DND-41 (cell line): ENCODE measurements at regions not wholly inside any gene's neighbourhood (a gene's known extent, or its start where the extent isn't known, plus 50 kb on each side); places are given as distances from the start of the nearest gene placed in this dataset.

Experiments
- ATAC-seq: fragments of 200-7000 bp; cut with Tn5 transposase; 3 replicates; pipeline ENCODE4 v1.9.1; 2021; ENCODE audit warnings: low read depth; ENCODE audit not compliant: insufficient read depth
- DNase-seq: peaks from one replicate; pipeline ENCODE4 v3.0.0-alpha.2; 2020
- H2AFZ ChIP-seq: 2 replicates; pipeline ENCODE4 v1.6.0; 2012; ENCODE audit warnings: low read depth, low read length
- H3K27ac ChIP-seq: 2 replicates; pipeline ENCODE4 v1.5.1; 2012; ENCODE audit warnings: low read length, inconsistent platforms
- H3K27me3 ChIP-seq: fragments of 200-600 bp; sonication (generic); 2 replicates; pipeline ENCODE4 v1.6.0; 2012; ENCODE audit warnings: low read length, mild to moderate bottlenecking, inconsistent platforms; ENCODE audit not compliant: insufficient read depth, poor library complexity
- H3K36me3 ChIP-seq: 2 replicates; pipeline ENCODE4 v1.5.1; 2012; ENCODE audit warnings: low read length, inconsistent platforms; ENCODE audit not compliant: insufficient read depth
- H3K4me1 ChIP-seq: 2 replicates; pipeline ENCODE4 v1.5.1; 2012; ENCODE audit warnings: mild to moderate bottlenecking, low read length; ENCODE audit not compliant: insufficient read depth
- H3K4me2 ChIP-seq: 2 replicates; pipeline ENCODE4 v1.6.0; 2012; ENCODE audit warnings: mild to moderate bottlenecking, moderate library complexity, low read length, inconsistent platforms; ENCODE audit not compliant: insufficient read depth
- H3K4me3 ChIP-seq, 2 experiments: fragments of 200-600 bp in 1 of 2; shearing (Covaris generic) in 1 of 2; 2 replicates each; pipeline ENCODE4 v1.5.1; 2012 to 2016; ENCODE audit warnings: inconsistent platforms in 2 of 2, low read length in 2 of 2, mild to moderate bottlenecking in 2 of 2, low read depth in 1 of 2, moderate library complexity in 1 of 2
- H3K79me2 ChIP-seq: 2 replicates; pipeline ENCODE4 v1.6.0; 2012; ENCODE audit warnings: low read length, inconsistent platforms; ENCODE audit not compliant: insufficient read depth
- H3K9ac ChIP-seq: 2 replicates; pipeline ENCODE4 v1.6.0; 2012; ENCODE audit warnings: low read depth, mild to moderate bottlenecking, inconsistent platforms, low read length, moderate library complexity
- H3K9me3 ChIP-seq: 2 replicates; pipeline ENCODE4 v1.5.1; 2012; ENCODE audit warnings: low read length, moderate library complexity, mild to moderate bottlenecking, inconsistent platforms; ENCODE audit not compliant: insufficient read depth, severe bottlenecking
- H4K20me1 ChIP-seq: 2 replicates; pipeline ENCODE4 v1.6.0; 2012; ENCODE audit warnings: low read length; ENCODE audit not compliant: insufficient read depth
- CTCF ChIP-seq: IDR thresholded peaks from 2 replicates; pipeline ENCODE4 v1.5.1; 2012; ENCODE audit warnings: borderline replicate concordance, low read length, moderate library complexity, mild to moderate bottlenecking; ENCODE audit not compliant: poor library complexity, severe bottlenecking; ENCODE audit errors: extremely low read depth
- EZH2 ChIP-seq: IDR thresholded peaks from 3 replicates; pipeline ENCODE4 v1.6.1; 2012; ENCODE audit warnings: borderline replicate concordance, low read depth, mild to moderate bottlenecking, moderate library complexity, low read length, inconsistent platforms; ENCODE audit not compliant: severe bottlenecking

DNA sequence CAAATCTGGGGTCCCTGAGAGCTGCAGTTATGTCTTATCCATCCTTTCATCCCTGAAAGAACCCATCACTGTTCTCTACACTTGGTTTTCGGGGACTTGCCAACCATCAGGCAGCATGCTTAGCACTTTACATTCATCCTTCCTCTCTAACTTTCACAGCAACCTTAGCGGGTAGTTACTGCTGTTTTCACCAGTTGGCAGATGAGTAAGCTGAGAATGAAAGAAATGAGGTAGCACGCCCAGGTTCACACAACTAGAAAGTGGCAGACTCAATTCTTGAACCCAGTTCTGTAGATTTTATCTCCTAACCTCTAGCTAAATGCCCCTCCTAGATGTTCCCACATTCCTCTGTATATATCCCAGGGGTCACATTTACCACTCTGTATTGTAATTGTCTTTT is 342.0 kb upstream of the WWC1 start:
- Histone ChIP-seq H3K9ac (no peak overlapping the region), H4K20me1 (no peaks in the 10 kb centered on the region), H3K4me3 (no peak overlapping the region), H3K79me2 (no peaks in the 10 kb centered on the region), H3K27ac (no peak overlapping the region), H2AFZ (no peak overlapping the region), H3K9me3 (no peaks in the 10 kb centered on the region), H3K4me2 (no peak overlapping the region), H3K36me3 (no peaks in the 10 kb centered on the region), H3K27me3 (no peaks in the 10 kb centered on the region), H3K4me1 (no peaks in the 10 kb centered on the region)
- TF ChIP-seq EZH2 (no peak), CTCF (no peak)
- ATAC-seq (no peak), DNase-seq (no peak)

GRCh38 chr5:167950126-167950721 is 341.2 kb upstream of the WWC1 start:
- no peaks in the 10 kb centered on the region for H3K36me3 ChIP-seq
- ATAC-seq (no peak), DNase-seq (no peak)
- H3K27ac ChIP-seq: no peak overlapping the region
- H3K79me2 ChIP-seq: no peaks in the 10 kb centered on the region
- no peak overlapping the region for H3K4me2 ChIP-seq
- no peak overlapping the region for H3K4me3 ChIP-seq
- no peaks in the 10 kb centered on the region for H4K20me1 ChIP-seq
- no peaks in the 10 kb centered on the region for H3K9me3 ChIP-seq
- H3K9ac ChIP-seq: no peak overlapping the region
- H2AFZ ChIP-seq: no peak overlapping the region
- TF ChIP-seq CTCF (no peak), EZH2 (no peak)
- H3K27me3 ChIP-seq: no peaks in the 10 kb centered on the region
- no peaks in the 10 kb centered on the region for H3K4me1 ChIP-seq

GRCh38 chr5:167951116-167951515 is 340.3 kb upstream of the WWC1 start:
- no peaks in the 10 kb centered on the region for H3K79me2 ChIP-seq
- TF ChIP-seq EZH2 (no peak), CTCF (no peak)
- H2AFZ ChIP-seq: no peak overlapping the region
- H3K27me3 ChIP-seq: no peaks in the 10 kb centered on the region
- no peaks in the 10 kb centered on the region for H3K4me1 ChIP-seq
- DNase-seq (no peak), ATAC-seq (no peak)
- no peaks in the 10 kb centered on the region for H3K36me3 ChIP-seq
- no peaks in the 10 kb centered on the region for H3K9me3 ChIP-seq
- no peak overlapping the region for H3K4me2 ChIP-seq
- no peak overlapping the region for H3K27ac ChIP-seq
- no peaks in the 10 kb centered on the region for H4K20me1 ChIP-seq
- no peak overlapping the region for H3K4me3 ChIP-seq
- H3K9ac ChIP-seq: no peak overlapping the region
